Activated CD4-positive, alpha-beta T cell treated with anti-CD3 and anti-CD28 coated beads for 1 hour (primary cell): ENCODE measurements at regions not wholly inside any gene's neighbourhood (a gene's known extent, or its start where the extent isn't known, plus 50 kb on each side); places are given as distances from the start of the nearest gene placed in this dataset.
"Not testable (repeated sequence)": the region's sequence is repeated elsewhere in the genome, so short reads cannot be mapped to it uniquely, and the experiment has no call there.

ENCODE experiments used
- DNase-seq: peaks from one replicate; pipeline ENCODE4 v3.0.0-alpha.2; 2020

- DNase-seq, result not testable (repeated sequence)
These were observed 495.5 kb upstream of the PLXNA2 start for GRCh38 chr1:208739636-208740035.

DNA sequence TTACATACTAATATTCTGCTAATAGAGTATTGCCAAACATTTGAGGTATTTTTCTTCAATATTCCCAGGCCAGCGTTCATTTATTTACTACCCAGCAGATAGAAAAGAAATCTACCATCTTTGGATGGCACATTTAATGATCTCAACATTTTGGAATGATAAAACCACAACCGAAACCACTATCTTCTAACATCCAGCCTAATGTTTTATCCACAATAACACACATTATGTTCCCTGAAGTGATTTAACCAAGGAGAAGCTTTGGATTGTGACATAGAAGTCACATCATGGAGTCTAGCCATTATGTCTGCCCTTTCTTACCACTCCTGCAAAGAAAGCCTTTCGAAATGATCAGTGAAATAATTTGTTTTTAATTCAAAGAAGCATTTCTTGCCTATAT, 497.1 kb upstream of the PLXNA2 start:
- no peak for DNase-seq

DNA sequence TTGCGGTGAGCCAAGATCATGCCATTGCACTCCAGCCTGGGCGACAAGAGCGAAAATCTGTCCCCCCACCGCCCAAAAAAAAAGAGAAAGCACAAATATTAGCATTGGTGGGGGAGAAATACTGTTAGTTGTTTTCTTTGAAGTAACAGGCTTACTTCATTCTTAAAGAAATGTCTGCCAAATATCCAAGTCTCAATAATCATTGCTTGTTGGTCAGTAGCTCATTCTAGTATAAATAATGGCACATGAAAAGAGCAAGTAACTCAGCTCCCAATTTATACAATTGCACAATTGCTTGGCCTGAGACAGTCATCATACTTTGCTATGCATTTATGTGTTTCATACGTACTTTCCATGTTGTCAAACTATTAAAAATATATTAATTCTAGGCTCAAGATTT, 499.2 kb upstream of the PLXNA2 start:
- DNase-seq, result no peak

- no peak for DNase-seq
These were observed 503.8 kb upstream of the PLXNA2 start for GRCh38 chr1:208747979-208748378.

GRCh38 chr1:208748387-208749165, 504.4 kb upstream of the PLXNA2 start:
- no peak for DNase-seq

DNA sequence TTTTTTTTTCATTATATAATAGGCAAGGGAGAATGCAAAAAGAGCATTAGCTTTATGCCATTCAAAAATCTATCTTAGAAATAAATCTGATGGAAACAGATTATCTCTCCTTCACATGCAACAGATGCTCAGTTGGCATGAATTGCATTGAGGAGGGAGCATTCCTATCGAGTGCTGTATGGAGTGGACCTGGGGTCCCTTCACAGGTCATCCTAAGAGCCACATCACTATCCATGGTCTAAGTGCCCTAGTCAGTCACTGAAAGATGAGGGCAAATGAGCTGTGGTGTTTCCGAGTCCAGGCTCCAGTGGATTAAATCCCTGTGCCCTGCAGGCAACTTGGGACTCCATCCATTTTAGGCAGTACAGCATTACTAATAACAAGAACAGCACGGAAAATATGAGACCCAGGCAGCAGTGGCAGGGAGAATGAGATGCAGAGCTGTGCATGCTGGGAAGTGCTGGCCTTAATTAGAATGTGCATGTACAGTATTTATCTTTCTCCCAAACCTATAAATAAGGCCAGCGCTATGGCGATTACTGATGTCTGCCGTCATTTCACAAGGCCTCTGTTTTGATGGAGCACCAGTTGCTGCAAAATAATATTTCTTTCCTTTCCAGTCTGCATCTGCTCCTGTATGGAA, 512.3 kb upstream of the PLXNA2 start:
- DNase-seq, result no peak

GRCh38 chr1:208757846-208758245, 513.7 kb upstream of the PLXNA2 start:
- no peak for DNase-seq

- no peak for DNase-seq
These were observed 515.1 kb upstream of the PLXNA2 start for GRCh38 chr1:208759255-208759654.

- DNase-seq, result no peak
These were observed 519.8 kb upstream of the PLXNA2 start for GRCh38 chr1:208763971-208764370.

- no peak for DNase-seq
These were observed 522.6 kb upstream of the PLXNA2 start for GRCh38 chr1:208766832-208767231.

- no peak for DNase-seq
These were observed 523.6 kb upstream of the PLXNA2 start for GRCh38 chr1:208767816-208768215.

DNA sequence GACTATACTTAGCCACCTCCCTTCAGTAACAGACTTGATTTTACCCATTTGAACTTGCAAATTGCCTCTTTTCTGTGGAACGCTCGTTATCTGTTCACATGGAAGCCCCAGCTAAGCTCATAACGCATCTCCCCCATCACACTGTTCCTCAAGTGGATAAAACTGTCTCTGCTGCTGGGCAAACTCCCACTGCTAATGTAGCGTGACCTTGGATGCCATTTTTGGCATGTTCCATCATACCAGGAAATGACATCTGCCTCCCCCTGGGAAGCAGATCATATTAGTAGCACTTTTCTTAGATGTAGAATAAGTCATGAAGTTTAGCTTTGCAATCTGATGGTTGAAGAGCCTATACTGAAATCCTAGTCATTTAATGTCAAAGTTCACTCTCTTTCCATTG, 528.7 kb upstream of the PLXNA2 start:
- no peak for DNase-seq

DNA sequence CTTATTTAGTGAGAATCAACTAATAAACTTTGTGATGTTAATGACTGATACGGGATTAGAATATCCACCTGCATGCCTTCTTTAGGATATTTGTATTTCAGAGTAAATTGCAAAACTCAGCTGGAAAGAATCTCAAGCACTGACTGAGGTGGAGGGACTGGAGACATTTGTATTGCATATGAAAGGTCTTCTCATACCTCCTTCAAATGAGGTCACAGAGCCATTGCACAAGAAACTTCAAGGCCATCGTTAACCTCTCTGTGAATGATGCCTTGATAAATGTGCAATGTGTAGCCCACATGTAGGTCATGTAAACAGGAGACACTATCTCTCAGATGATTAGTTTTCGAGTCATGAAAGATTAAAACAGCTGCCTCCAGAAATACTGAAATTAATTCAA, 531.7 kb upstream of the PLXNA2 start:
- DNase-seq, result no peak

GRCh38 chr1:208778417-208778816, 534.2 kb upstream of the PLXNA2 start:
- no peak for DNase-seq

DNA sequence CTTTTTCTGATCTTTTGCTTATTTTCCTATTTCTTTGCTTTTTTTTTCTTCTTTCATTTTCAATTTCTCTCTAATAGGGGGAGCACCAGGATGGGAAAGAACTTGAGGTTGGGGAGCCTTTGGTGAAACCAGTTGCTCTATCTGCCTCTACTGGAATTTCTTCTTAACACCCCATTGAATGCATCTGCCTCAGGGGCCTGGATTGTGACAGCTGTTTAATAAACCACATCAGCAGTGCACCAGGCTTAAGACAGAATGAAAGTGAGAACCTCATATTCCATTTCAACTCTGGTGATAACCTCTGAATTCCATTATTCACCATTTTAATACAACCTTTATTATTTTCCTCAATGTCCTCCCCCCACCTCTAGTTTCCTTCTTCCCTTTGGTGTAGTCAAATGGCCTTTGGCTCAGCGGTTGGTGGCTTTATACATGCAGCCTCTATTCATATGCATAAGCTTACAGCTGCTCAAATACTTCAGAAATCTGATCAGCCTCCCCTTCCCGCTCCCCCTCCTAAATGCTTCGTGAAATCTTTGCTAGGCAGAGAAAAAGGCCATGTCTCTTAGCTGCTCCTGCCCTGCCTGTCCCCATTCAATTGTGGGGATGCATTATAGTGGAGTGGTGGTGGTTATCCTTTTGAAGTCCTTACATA, 537.3 kb upstream of the PLXNA2 start:
- DNase-seq, result no peak

GRCh38 chr1:208782186-208782585, 538.0 kb upstream of the PLXNA2 start:
- no peak for DNase-seq

DNA sequence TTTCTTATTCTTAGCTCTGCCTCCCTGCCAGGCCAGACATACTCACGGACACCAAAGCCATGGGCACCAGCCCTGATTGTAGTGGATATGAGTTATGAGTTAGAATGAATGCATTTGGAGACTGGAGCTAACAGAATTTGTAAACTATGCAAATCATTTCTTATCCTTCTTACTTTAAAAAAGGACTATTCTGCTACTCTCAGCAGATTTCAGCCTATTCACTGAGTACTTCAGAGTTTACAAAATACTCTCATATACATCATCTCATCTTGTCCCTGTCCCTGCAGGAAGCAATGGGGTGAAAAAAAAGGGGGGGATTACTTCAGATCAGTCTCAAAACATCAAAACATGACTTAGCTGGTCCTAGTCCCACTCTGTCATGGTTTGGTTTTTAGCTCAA, 541.4 kb upstream of the PLXNA2 start:
- DNase-seq, result no peak

DNA sequence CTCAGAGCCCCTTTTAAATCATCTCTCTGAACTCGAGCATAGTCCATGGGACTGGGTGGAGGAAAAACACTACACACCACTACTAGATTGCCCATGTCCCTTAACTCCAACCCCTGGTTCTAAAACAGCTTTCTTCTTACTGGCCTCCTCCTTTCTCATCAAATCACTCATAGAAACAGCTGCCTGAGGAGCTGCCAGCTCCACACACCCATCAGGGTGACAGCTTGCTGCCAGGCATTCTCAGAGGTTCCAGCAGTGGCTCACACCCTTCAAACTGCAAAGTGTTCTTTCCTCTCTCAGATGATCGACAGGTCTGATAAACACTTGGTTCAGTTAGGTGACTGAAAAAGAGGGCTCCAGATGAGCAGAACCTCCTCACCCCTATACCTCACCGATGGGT, 543.0 kb upstream of the PLXNA2 start:
- DNase-seq, result no peak

DNA sequence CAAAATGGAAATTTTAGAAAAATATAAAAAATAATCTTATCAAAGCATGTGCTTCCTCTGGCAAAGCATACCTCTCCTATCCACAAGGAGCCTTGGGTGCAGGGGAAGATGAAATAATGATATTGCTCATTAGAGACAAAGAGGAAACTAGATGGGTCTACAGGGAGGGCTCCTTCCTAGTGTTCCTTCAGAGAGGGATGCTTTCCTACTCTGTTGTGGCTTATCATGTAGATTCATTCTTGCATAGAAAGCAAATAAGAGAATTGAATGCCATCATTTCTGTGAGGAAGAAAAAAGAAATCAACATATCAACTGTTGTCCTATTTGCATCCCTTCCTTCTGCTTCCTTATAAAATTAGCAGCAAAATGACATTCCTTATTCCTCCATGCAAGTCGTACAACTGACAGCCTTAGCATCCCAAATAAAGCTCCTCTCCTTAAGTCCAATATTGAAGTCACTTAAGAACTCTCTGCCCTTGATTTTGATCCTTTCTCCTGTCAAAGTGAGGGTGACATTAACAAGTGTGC, 543.9 kb upstream of the PLXNA2 start:
- no peak for DNase-seq

DNA sequence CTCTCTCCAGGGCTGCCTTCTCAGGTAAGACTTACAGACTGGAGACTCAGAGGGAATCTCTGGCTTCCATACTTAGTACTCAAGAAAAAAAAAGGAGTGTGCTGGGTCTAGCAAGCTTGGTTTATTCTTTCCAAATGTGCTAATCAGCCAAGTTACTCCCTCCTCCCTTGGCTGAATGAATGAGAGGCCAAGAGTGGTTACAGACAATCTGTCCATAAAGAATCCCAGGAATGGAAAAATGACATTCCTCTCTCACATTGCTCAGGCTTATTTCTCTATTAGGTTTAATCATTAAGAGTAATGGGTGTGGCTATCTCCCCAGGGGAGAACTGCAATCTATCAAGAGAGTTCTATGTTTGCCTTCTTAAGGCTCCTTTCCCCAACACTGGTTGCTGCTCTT, 547.3 kb upstream of the PLXNA2 start:
- DNase-seq, result no peak

DNA sequence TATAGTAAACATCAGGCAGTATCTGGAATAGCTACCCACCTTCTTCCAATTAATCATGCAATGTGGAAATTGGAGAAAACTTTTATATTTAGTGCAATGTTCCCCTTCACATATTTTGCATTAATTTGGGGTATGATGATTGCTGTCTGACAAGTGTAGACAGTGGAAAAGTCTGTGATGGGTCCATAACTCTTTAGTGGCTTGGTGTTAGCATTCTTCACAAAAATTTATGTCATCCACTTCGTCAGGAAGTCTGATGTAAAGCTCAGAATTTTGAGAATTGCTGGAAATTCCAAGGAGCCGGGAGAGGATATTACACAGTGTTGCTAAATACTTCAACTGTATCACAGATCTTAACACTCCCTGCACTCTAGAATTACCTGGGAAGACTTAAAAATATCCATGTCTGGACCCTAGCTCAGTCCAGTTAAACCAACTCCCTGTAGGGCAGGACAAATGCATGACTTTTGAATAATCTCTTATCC, 549.7 kb upstream of the PLXNA2 start:
- no peak for DNase-seq

DNA sequence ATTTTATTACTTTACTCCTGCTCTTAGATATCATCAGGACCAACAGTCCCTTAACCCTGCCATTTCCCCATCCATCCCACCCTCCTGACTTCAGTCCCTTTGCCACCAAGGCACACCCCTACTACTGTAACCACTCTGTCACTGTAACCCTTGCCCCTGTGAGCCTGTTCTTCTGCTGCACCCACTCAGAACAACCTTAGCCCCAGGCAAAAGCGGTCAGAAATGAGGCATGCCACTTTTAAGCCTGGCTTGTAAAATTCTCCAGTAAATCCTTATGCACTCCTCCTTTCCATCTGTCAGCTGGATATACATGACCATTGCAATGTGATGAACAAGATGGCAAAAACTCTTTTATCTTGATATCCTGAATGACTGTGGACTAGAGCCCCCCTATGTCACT, 555.0 kb upstream of the PLXNA2 start:
- DNase-seq, result no peak

- DNase-seq, result no peak
These were observed 559.0 kb upstream of the PLXNA2 start for GRCh38 chr1:208803011-208803811.
